H9 (cell line): ENCODE measurements at regions not wholly inside any gene's neighbourhood (a gene's known extent, or its start where the extent isn't known, plus 50 kb on each side); places are given as distances from the start of the nearest gene placed in this dataset.
A peak's percentile ranks its signal among the peaks of the same experiment; 100 is the strongest.

ENCODE experiments used
- DNase-seq: peaks from one replicate; pipeline ENCODE4 v3.0.0-alpha.2; 2017
- H2AFZ ChIP-seq: one replicate; pipeline ENCODE4 v1.6.1; 2013; ENCODE audit warnings: mild to moderate bottlenecking, low read length, control low read depth, moderate library complexity
- H2AK5ac ChIP-seq: 2 replicates; pipeline ENCODE4 v1.6.1; 2013; ENCODE audit warnings: low read length, control low read depth, mixed read lengths; ENCODE audit not compliant: insufficient read length
- H2BK120ac ChIP-seq: one replicate; pipeline ENCODE4 v1.6.1; 2013; ENCODE audit warnings: low read depth, mild to moderate bottlenecking, low read length, control low read depth, inconsistent platforms; ENCODE audit not compliant: poor library complexity, severe bottlenecking
- H2BK12ac ChIP-seq: 2 replicates; pipeline ENCODE4 v1.6.1; 2013; ENCODE audit warnings: low read length, control low read depth, mixed read lengths, low read depth; ENCODE audit not compliant: insufficient read length
- H2BK15ac ChIP-seq: 2 replicates; pipeline ENCODE4 v1.6.1; 2013; ENCODE audit warnings: low read depth, low read length, control low read depth
- H2BK20ac ChIP-seq: one replicate; pipeline ENCODE4 v1.6.1; 2013; ENCODE audit warnings: low read depth, mild to moderate bottlenecking, low read length, control low read depth, inconsistent platforms; ENCODE audit not compliant: poor library complexity, severe bottlenecking
- H2BK5ac ChIP-seq: 2 replicates; pipeline ENCODE4 v1.6.1; 2013; ENCODE audit warnings: low read length, control low read depth, mixed read lengths; ENCODE audit not compliant: insufficient read length
- H3K14ac ChIP-seq: 2 replicates; pipeline ENCODE4 v1.6.1; 2013; ENCODE audit warnings: low read length, control low read depth; ENCODE audit not compliant: insufficient read depth
- H3K18ac ChIP-seq: 2 replicates; pipeline ENCODE4 v1.6.1; 2013; ENCODE audit warnings: low read depth, mild to moderate bottlenecking, mixed read lengths, low read length, control low read depth; ENCODE audit not compliant: insufficient read length
- H3K23ac ChIP-seq: 2 replicates; pipeline ENCODE4 v1.6.1; 2013; ENCODE audit warnings: low read length, control low read depth, mixed read lengths, low read depth; ENCODE audit not compliant: insufficient read length
- H3K23me2 ChIP-seq: 2 replicates; pipeline ENCODE4 v1.6.1; 2013; ENCODE audit warnings: low read depth, mild to moderate bottlenecking, mixed read lengths, low read length, control low read depth; ENCODE audit not compliant: insufficient read length, poor library complexity, severe bottlenecking
- H3K27ac ChIP-seq: 2 replicates; pipeline ENCODE4 v1.5.1; 2013; ENCODE audit warnings: low read length, control low read depth, mixed read lengths, low read depth; ENCODE audit not compliant: insufficient read length
- H3K27me3 ChIP-seq: 2 replicates; pipeline ENCODE4 v1.6.1; 2013; ENCODE audit warnings: low read length, control low read depth, inconsistent platforms; ENCODE audit not compliant: insufficient read depth
- H3K4ac ChIP-seq: 2 replicates; pipeline ENCODE4 v1.6.1; 2013; ENCODE audit warnings: low read depth, mild to moderate bottlenecking, control low read depth, inconsistent platforms, low read length, moderate library complexity
- H3K4me1 ChIP-seq: 2 replicates; pipeline ENCODE4 v1.6.1; 2013; ENCODE audit warnings: low read length, control low read depth, inconsistent platforms; ENCODE audit not compliant: insufficient read depth
- H3K4me2 ChIP-seq: 2 replicates; pipeline ENCODE4 v1.6.1; 2013; ENCODE audit warnings: low read length, control low read depth, mixed read lengths; ENCODE audit not compliant: insufficient read length, insufficient read depth
- H3K56ac ChIP-seq: 2 replicates; pipeline ENCODE4 v1.6.1; 2013; ENCODE audit warnings: low read depth, mild to moderate bottlenecking, mixed read lengths, low read length, control low read depth; ENCODE audit not compliant: insufficient read length
- H3K79me1 ChIP-seq: 2 replicates; pipeline ENCODE4 v1.6.1; 2013; ENCODE audit warnings: low read depth, mild to moderate bottlenecking, moderate library complexity, low read length, control low read depth, inconsistent platforms; ENCODE audit not compliant: insufficient read depth, poor library complexity, severe bottlenecking
- H3K79me2 ChIP-seq: 2 replicates; pipeline ENCODE4 v1.6.1; 2013; ENCODE audit warnings: low read length, control low read depth, inconsistent platforms; ENCODE audit not compliant: insufficient read depth
- H3K9ac ChIP-seq: 2 replicates; pipeline ENCODE4 v1.6.1; 2013; ENCODE audit warnings: low read length, control low read depth, mixed read lengths; ENCODE audit not compliant: insufficient read length; ENCODE audit errors: extremely low read depth
- H3K9me3 ChIP-seq: one replicate; pipeline ENCODE4 v1.6.1; 2013; ENCODE audit warnings: low read depth, low read length, inconsistent platforms; ENCODE audit not compliant: control insufficient read depth
- H3T11ph ChIP-seq: one replicate; pipeline ENCODE4 v1.6.1; 2013; ENCODE audit warnings: mild to moderate bottlenecking, low read length, control low read depth, inconsistent platforms
- H4K20me1 ChIP-seq: one replicate; pipeline ENCODE4 v1.6.1; 2013; ENCODE audit not compliant: control insufficient read depth, insufficient read length, insufficient read depth
- H4K5ac ChIP-seq: 2 replicates; pipeline ENCODE4 v1.6.1; 2013; ENCODE audit warnings: low read depth, mild to moderate bottlenecking, mixed read lengths, low read length, control low read depth; ENCODE audit not compliant: insufficient read length
- H4K8ac ChIP-seq: replicated peaks from 2 replicates; pipeline ENCODE4 v1.6.1; 2013; ENCODE audit warnings: low read length, control low read depth, mixed read lengths, low read depth; ENCODE audit not compliant: insufficient read length
- H4K91ac ChIP-seq: 2 replicates; pipeline ENCODE4 v1.6.1; 2013; ENCODE audit warnings: low read depth, mild to moderate bottlenecking, moderate library complexity, mixed read lengths, low read length, control low read depth; ENCODE audit not compliant: insufficient read length
- H3K27ac Mint-ChIP-seq, 3 experiments: 2 replicates in 2 of 3; 3 replicates in 1 of 3; pipeline ENCODE4 v1.8.0; 2020 to 2021; ENCODE audit warnings: mixed read lengths in 3 of 3, mild to moderate bottlenecking in 1 of 3, moderate library complexity in 1 of 3
- H3K27me3 Mint-ChIP-seq: 2 replicates; pipeline ENCODE4 v1.8.0; 2021; ENCODE audit warnings: low read depth, mild to moderate bottlenecking, moderate library complexity, mixed read lengths
- H3K36me3 Mint-ChIP-seq, 3 experiments: 2 replicates in 2 of 3; 3 replicates in 1 of 3; pipeline ENCODE4 v1.8.0; 2020 to 2021; ENCODE audit warnings: low read depth in 3 of 3, mixed read lengths in 3 of 3; ENCODE audit not compliant: insufficient read depth in 1 of 3
- H3K4me1 Mint-ChIP-seq, 2 experiments: 2 replicates each; pipeline ENCODE4 v1.8.0; 2020; ENCODE audit warnings: mixed read lengths in 2 of 2
- H3K4me3 Mint-ChIP-seq, 2 experiments: 2 replicates in 1 of 2; 3 replicates in 1 of 2; pipeline ENCODE4 v1.8.0; 2020 to 2021; ENCODE audit warnings: mild to moderate bottlenecking in 2 of 2, mixed read lengths in 2 of 2, moderate library complexity in 1 of 2
- H3K9me3 Mint-ChIP-seq, 2 experiments: 2 replicates in 1 of 2; 3 replicates in 1 of 2; pipeline ENCODE4 v1.8.0; 2020; ENCODE audit warnings: mild to moderate bottlenecking in 2 of 2, mixed read lengths in 2 of 2, moderate library complexity in 1 of 2
- WGBS: extraction: QIAGEN DNeasy Blood & Tissue Kit; methylation state at CpG from one replicate; pipeline ENCODE4 v1.1.7; 2013; ENCODE audit warnings: missing lambda C conversion rate, low lambda C conversion rate, mixed read lengths; ENCODE audit not compliant: insufficient read length; ENCODE audit errors: extremely low coverage; 5-methylcytosine and 5-hydroxymethylcytosine counted together
- TF ChIP-seq, protein P1 (sequence below): fragments of 200-600 bp; sonication (generic); conservative IDR thresholded peaks from 3 replicates; pipeline ENCODE4 v1.8.0; 2021; ENCODE audit warnings: antibody characterized with exemption, mild to moderate bottlenecking

DNA sequence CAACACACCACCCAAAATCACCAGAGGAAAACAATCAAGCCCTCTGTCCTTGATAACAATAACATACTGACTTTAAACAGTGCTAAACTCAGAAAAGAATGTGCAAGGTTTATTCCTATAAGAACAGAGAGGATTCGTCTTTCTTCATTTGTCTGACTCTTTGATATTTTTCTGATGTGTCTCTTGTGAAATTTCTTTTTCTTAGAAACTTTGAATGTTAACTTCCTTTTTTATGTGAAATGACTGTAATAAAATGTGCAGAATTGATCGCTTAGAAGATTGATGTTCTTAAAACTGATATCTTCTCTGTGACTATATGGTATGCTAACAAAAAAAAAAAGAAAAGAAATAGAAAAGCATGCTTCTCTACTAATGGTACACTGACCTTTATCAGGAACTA lies 947.4 kb upstream of the CITED2 start:
- H3K23ac ChIP-seq, result no peak overlapping the region
- H4K91ac ChIP-seq, result no peak overlapping the region
- H3K4me2 ChIP-seq, result no peak overlapping the region
- no peak for DNase-seq
- WGBS, result no CpG with 5 or more reads among the region's 2 CpGs
- H2BK12ac ChIP-seq, result no peak overlapping the region
- no peaks in the 10 kb centered on the region for H3K27me3 ChIP-seq
- H3K56ac ChIP-seq, result no peak overlapping the region
- H4K5ac ChIP-seq, result no peak overlapping the region
- H3K23me2 ChIP-seq, result no peaks in the 10 kb centered on the region
- no peak overlapping the region for H2BK5ac ChIP-seq
- peaks cover 14 to 19% of the 10 kb centered on the region in 2 experiments for H3K4me1 Mint-ChIP-seq
- peaks cover 8 to 10% of the 10 kb centered on the region in 2 experiments for H3K9me3 Mint-ChIP-seq
- no peak overlapping the region for H3K9ac ChIP-seq
- H3K79me2 ChIP-seq, result no peaks in the 10 kb centered on the region
- no peak overlapping the region for H3K4ac ChIP-seq
- H3K27ac Mint-ChIP-seq, result peak overlapping the region; percentile 5 to 57 (median 31); a peak in 1 of 7 replicates
- no peaks in the 10 kb centered on the region; the same call in 1 of the 2 replicates for H3K4me1 ChIP-seq
- H3K9me3 ChIP-seq, result peaks cover 11% of the 10 kb centered on the region
- H2BK20ac ChIP-seq, result no peak overlapping the region
- no peaks in the 10 kb centered on the region for H3K27me3 Mint-ChIP-seq
- H3T11ph ChIP-seq, result no peak overlapping the region
- H2AK5ac ChIP-seq, result no peak overlapping the region
- no peaks in the 10 kb centered on the region for H4K20me1 ChIP-seq
- TF ChIP-seq, protein P1, sequence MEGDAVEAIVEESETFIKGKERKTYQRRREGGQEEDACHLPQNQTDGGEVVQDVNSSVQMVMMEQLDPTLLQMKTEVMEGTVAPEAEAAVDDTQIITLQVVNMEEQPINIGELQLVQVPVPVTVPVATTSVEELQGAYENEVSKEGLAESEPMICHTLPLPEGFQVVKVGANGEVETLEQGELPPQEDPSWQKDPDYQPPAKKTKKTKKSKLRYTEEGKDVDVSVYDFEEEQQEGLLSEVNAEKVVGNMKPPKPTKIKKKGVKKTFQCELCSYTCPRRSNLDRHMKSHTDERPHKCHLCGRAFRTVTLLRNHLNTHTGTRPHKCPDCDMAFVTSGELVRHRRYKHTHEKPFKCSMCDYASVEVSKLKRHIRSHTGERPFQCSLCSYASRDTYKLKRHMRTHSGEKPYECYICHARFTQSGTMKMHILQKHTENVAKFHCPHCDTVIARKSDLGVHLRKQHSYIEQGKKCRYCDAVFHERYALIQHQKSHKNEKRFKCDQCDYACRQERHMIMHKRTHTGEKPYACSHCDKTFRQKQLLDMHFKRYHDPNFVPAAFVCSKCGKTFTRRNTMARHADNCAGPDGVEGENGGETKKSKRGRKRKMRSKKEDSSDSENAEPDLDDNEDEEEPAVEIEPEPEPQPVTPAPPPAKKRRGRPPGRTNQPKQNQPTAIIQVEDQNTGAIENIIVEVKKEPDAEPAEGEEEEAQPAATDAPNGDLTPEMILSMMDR, result no peak
- H3K18ac ChIP-seq, result no peak overlapping the region
- H2BK120ac ChIP-seq, result no peak overlapping the region
- H2BK15ac ChIP-seq, result no peak overlapping the region
- no peak overlapping the region for H3K14ac ChIP-seq
- H3K79me1 ChIP-seq, result no peaks in the 10 kb centered on the region
- H2AFZ ChIP-seq, result no peak overlapping the region
- peaks cover 0 to 18% (median 2%) of the 10 kb centered on the region in 3 experiments; a peak in 5 of 7 replicates for H3K36me3 Mint-ChIP-seq
- H3K4me3 Mint-ChIP-seq, result no peak overlapping the region
- no peak overlapping the region for H3K27ac ChIP-seq
- H4K8ac ChIP-seq, result no peak overlapping the region
